ENCODE measurements at regions not wholly inside any gene's neighbourhood (a gene's known extent, or its start where the extent isn't known, plus 50 kb on each side); places are given as distances from the start of the nearest gene placed in this dataset.

- CTCF ChIA-PET: no interaction called here
- DNase-seq: no peak
- H3K4me1 Mint-ChIP-seq (ENCODE audit: low read depth): no peaks in the 10 kb centered on the region
- H3K4me3 Mint-ChIP-seq: no peak overlapping the region
- peaks cover 14% of the 10 kb centered on the region for H3K27me3 Mint-ChIP-seq (ENCODE audit: low read depth)
- H3K27ac Mint-ChIP-seq: no peak overlapping the region
- no peaks in the 10 kb centered on the region for H3K36me3 Mint-ChIP-seq (ENCODE audit: low read depth)
- no peaks in the 10 kb centered on the region for H3K9me3 Mint-ChIP-seq
- intact Hi-C loops (cut with micrococcal nuclease): no loop called here
Observed at GRCh38 chr16:58837950-58838349, 103.8 kb upstream of the GOT2 start.

DNA sequence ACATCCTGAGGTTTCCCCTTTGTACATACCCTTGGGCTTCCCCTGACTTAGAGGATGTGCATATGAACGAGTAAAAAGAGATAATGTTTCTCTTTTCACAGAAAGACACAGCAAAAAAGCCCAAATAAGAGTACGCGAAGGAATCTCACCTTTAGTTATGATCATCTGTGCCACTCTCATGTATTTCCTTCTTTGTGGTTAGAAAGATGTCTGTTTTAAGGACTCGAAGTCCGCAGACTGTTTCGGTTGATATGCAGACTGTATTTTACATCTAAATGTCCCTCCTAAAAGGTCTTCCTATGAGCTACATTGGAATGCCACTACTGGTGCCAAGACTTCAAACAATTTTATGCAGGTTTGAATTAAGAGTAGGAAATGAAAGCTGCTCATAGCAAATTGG lies 102.3 kb upstream of the GOT2 start:
- CTCF ChIA-PET: no interaction called here
- Mint-ChIP-seq H3K4me3 (no peak overlapping the region), H3K9me3 (no peaks in the 10 kb centered on the region), H3K27me3 (ENCODE audit: low read depth) (peaks cover 14% of the 10 kb centered on the region), H3K4me1 (ENCODE audit: low read depth) (no peaks in the 10 kb centered on the region), H3K36me3 (ENCODE audit: low read depth) (no peaks in the 10 kb centered on the region), H3K27ac (no peak overlapping the region)
- DNase-seq: no peak
- intact Hi-C loops (cut with micrococcal nuclease): no loop called here

DNA sequence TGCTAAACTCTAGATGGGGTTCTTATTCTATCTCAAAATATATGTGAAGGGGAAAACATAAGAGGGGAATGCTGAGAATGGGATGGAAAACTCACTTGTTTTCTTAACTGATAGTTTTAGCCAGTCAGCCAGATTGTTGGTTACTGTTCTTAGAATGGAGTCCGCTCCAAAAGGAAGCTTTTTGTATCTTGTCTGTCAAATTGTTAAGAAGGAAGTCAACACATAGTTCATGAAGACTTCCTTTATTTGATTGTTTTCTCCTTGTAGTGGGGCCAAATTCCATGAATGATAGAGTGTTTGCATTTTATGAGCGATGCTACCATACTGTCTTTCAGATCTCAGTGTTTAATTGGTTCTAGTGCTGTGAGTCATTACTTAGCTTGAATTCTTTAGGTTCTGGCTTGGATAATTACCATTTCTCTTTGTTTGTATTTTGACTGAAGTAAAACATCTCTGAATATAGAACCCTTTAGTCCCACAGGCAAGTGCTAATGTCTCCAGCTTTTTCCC lies 98.3 kb upstream of the GOT2 start:
- Mint-ChIP-seq H3K27ac (no peak overlapping the region), H3K4me3 (no peak overlapping the region), H3K27me3 (ENCODE audit: low read depth) (peaks cover 10% of the 10 kb centered on the region), H3K9me3 (no peaks in the 10 kb centered on the region), H3K4me1 (ENCODE audit: low read depth) (no peaks in the 10 kb centered on the region), H3K36me3 (ENCODE audit: low read depth) (no peaks in the 10 kb centered on the region)
- no peak for DNase-seq
- intact Hi-C loops (cut with micrococcal nuclease): no loop called here
- CTCF ChIA-PET: no interaction called here

DNA sequence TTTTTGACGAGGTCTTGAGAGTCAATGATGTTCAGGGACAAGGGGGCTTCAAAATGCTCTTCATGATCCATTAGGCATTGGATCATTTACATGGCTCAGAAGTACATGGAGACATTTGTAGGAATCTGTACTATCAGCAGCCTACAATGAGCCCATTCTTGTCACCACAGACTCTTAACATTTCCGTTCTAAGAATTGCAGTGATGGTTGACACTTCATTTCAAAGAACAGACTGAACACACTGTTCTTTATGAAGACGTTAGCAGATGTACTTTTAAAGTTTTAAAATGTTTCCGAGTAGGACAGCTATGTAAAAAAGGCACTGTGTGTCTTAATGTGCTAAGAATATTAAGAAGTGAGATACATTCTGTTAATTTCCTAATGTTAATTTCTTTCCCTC lies 97.3 kb upstream of the GOT2 start:
- no peaks in the 10 kb centered on the region for H3K36me3 Mint-ChIP-seq (ENCODE audit: low read depth)
- H3K4me3 Mint-ChIP-seq: no peak overlapping the region
- DNase-seq: no peak
- H3K27me3 Mint-ChIP-seq (ENCODE audit: low read depth): peaks cover 12% of the 10 kb centered on the region
- no peaks in the 10 kb centered on the region for H3K9me3 Mint-ChIP-seq
- intact Hi-C loops (cut with micrococcal nuclease): no loop called here
- no peaks in the 10 kb centered on the region for H3K4me1 Mint-ChIP-seq (ENCODE audit: low read depth)
- CTCF ChIA-PET: no interaction called here
- H3K27ac Mint-ChIP-seq: no peak overlapping the region

- intact Hi-C loops (cut with micrococcal nuclease): no loop called here
- H3K4me1 Mint-ChIP-seq (ENCODE audit: low read depth): no peaks in the 10 kb centered on the region
- CTCF ChIA-PET: no interaction called here
Observed at GRCh38 chr16:58828901-58829545, 94.9 kb upstream of the GOT2 start.

GRCh38 chr16:58824201-58824600 lies 90.1 kb upstream of the GOT2 start:
- CTCF ChIA-PET: interaction anchor here (1.0 kb wide), 1 partner anchor 10 kb away, joined by 3 read pairs; no protein-coding TSS in a partner anchor
- H3K27ac Mint-ChIP-seq: no peak overlapping the region
- H3K27me3 Mint-ChIP-seq (ENCODE audit: low read depth): peaks cover 2% of the 10 kb centered on the region
- H3K4me1 Mint-ChIP-seq (ENCODE audit: low read depth): no peaks in the 10 kb centered on the region
- H3K36me3 Mint-ChIP-seq (ENCODE audit: low read depth): no peaks in the 10 kb centered on the region
- intact Hi-C loops (cut with micrococcal nuclease): no loop called here
- no peak overlapping the region for H3K4me3 Mint-ChIP-seq
- no peaks in the 10 kb centered on the region for H3K9me3 Mint-ChIP-seq
- DNase-seq: no peak

More at GRCh38 chr16:58828901-58829545, 94.9 kb upstream of the GOT2 start:
- Mint-ChIP-seq H3K4me3 (no peak overlapping the region), H3K27me3 (ENCODE audit: low read depth) (peaks cover 4% of the 10 kb centered on the region), H3K9me3 (no peaks in the 10 kb centered on the region), H3K27ac (no peak overlapping the region), H3K36me3 (ENCODE audit: low read depth) (no peaks in the 10 kb centered on the region)
- DNase-seq: no peak

DNA sequence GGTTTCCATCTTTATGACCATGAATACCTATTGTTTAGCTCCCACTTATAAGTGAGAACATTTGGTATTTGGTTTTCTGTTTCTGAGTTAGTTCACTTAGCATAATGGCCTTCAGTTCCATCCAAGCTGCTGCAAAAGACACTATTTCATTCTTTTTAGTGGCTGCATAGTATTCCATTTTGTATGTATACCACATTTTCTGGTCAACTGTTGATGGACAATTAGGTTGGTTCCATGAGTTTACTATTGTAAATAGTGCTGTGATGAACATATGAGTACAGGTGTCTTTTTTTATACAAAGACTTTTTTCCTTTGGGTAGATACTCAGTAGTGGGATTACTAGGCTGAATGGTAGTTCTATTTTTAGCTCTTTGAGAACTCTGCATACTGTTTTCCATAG lies 87.8 kb upstream of the GOT2 start:
- no peak for DNase-seq
- no peak overlapping the region for H3K4me3 Mint-ChIP-seq
- CTCF ChIA-PET: no interaction called here
- H3K9me3 Mint-ChIP-seq: no peaks in the 10 kb centered on the region
- intact Hi-C loops (cut with micrococcal nuclease): no loop called here
- no peaks in the 10 kb centered on the region for H3K36me3 Mint-ChIP-seq (ENCODE audit: low read depth)
- peaks cover under 1% of the 10 kb centered on the region for H3K27me3 Mint-ChIP-seq (ENCODE audit: low read depth)
- no peaks in the 10 kb centered on the region for H3K4me1 Mint-ChIP-seq (ENCODE audit: low read depth)
- no peak overlapping the region for H3K27ac Mint-ChIP-seq

DNA sequence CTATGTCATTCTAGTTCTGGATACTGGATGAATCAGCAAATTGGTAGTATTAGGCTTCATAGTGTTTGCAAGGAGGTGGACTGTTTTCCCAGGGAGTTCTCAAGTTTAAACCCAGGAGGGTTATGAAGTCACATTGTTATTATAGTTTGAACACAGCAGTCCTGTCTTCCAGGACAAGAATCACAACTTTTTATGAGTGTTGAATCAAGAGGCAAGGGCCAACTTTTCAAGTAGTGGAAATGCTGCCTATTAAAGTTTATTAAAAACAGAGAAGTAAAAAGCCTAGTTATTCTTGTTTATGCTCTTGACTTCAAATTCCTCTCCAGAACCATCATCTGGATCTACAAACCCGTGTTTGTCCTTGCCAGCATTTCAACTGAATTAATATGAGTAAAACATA lies 86.3 kb upstream of the GOT2 start:
- Mint-ChIP-seq H3K9me3 (no peaks in the 10 kb centered on the region), H3K27me3 (ENCODE audit: low read depth) (peaks cover 1% of the 10 kb centered on the region), H3K4me1 (ENCODE audit: low read depth) (no peaks in the 10 kb centered on the region), H3K27ac (no peak overlapping the region), H3K36me3 (ENCODE audit: low read depth) (no peaks in the 10 kb centered on the region), H3K4me3 (no peak overlapping the region)
- CTCF ChIA-PET: no interaction called here
- intact Hi-C loops (cut with micrococcal nuclease): no loop called here
- DNase-seq: no peak

DNA sequence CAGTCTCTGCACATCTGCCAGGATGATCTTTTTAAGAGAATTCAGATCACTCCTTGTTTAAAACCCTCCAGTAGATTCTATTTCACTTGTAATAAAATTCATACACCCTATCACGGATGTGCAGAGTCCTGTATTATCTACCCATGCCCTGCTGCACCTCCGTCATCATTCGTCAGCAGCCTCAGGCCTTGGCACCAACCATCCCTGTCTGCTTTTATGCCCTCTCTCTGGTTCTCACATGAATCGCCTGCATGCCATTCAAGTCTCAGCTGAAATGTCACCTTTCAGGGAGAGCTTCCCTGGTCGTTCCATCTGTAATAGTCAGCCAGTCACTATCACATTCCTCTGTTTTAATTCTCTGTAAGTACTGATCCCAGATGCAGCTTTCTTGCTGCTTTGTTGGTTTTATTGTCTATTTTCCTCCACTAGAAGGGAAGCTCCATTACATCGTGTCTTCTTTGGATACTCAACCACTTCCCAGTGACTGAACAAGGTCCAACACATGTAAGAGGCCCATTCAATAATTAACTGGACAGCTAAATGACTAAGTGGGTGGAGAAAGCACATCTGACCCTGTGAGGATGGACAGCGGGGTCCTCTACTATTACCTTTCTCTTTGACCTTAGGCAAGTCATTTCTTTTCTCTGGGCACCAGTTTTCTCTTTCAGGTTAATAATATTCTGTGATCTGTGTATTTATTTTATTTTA lies 81.2 kb upstream of the GOT2 start:
- CTCF ChIA-PET: interaction anchor here (0.6 to 1.6 kb wide), 10 partner anchors 9 to 787 kb away, joined by 3 to 4 read pairs (median 3); no protein-coding TSS in a partner anchor
- Mint-ChIP-seq H3K36me3 (ENCODE audit: low read depth) (no peaks in the 10 kb centered on the region), H3K9me3 (no peaks in the 10 kb centered on the region), H3K4me1 (ENCODE audit: low read depth) (peaks cover 5% of the 10 kb centered on the region), H3K4me3 (no peak overlapping the region), H3K27me3 (ENCODE audit: low read depth) (peaks cover 7% of the 10 kb centered on the region), H3K27ac (no peak overlapping the region)
- intact Hi-C loops (cut with micrococcal nuclease): no loop called here
- no peak for DNase-seq

GRCh38 chr16:58814348-58814801 lies 80.3 kb upstream of the GOT2 start:
- Mint-ChIP-seq H3K36me3 (ENCODE audit: low read depth) (no peaks in the 10 kb centered on the region), H3K9me3 (no peaks in the 10 kb centered on the region), H3K4me1 (ENCODE audit: low read depth) (peaks cover 5% of the 10 kb centered on the region), H3K4me3 (peak overlapping the region; percentile 36), H3K27ac (no peak overlapping the region), H3K27me3 (ENCODE audit: low read depth) (peaks cover 7% of the 10 kb centered on the region)
- CTCF ChIA-PET: interaction anchor here (0.6 to 1.6 kb wide), 13 partner anchors 10 to 1534 kb away, joined by 3 to 4 read pairs (median 3); no protein-coding TSS in a partner anchor
- peak; percentile 55 for DNase-seq
- intact Hi-C loops (cut with micrococcal nuclease): no loop called here

- no peak overlapping the region for H3K4me3 Mint-ChIP-seq
- no peak overlapping the region for H3K27ac Mint-ChIP-seq
- H3K4me1 Mint-ChIP-seq (ENCODE audit: low read depth): peaks cover 1% of the 10 kb centered on the region
- H3K27me3 Mint-ChIP-seq (ENCODE audit: low read depth): peaks cover 4% of the 10 kb centered on the region
- CTCF ChIA-PET: interaction anchor here (0.5 to 1.2 kb wide), 2 partner anchors 201 to 1049 kb away, joined by 3 read pairs; no protein-coding TSS in a partner anchor
- intact Hi-C loops (cut with micrococcal nuclease): no loop called here
- H3K36me3 Mint-ChIP-seq (ENCODE audit: low read depth): no peaks in the 10 kb centered on the region
- no peak for DNase-seq
- peaks cover 2% of the 10 kb centered on the region for H3K9me3 Mint-ChIP-seq
Observed at GRCh38 chr16:58809213-58809612, 75.1 kb upstream of the GOT2 start.

- no peak overlapping the region for H3K4me3 Mint-ChIP-seq
Observed at GRCh38 chr16:58807276-58807675, 73.2 kb upstream of the GOT2 start.

GRCh38 chr16:58801838-58802237 lies 67.7 kb upstream of the GOT2 start:
- CTCF ChIA-PET: no interaction called here
- H3K4me1 Mint-ChIP-seq (ENCODE audit: low read depth): no peaks in the 10 kb centered on the region
- H3K36me3 Mint-ChIP-seq (ENCODE audit: low read depth): no peaks in the 10 kb centered on the region
- peaks cover 6% of the 10 kb centered on the region for H3K27me3 Mint-ChIP-seq (ENCODE audit: low read depth)
- DNase-seq: no peak
- H3K4me3 Mint-ChIP-seq: no peak overlapping the region
- intact Hi-C loops (cut with micrococcal nuclease): no loop called here
- peaks cover 14% of the 10 kb centered on the region for H3K9me3 Mint-ChIP-seq
- H3K27ac Mint-ChIP-seq: no peak overlapping the region

More at GRCh38 chr16:58807276-58807675, 73.2 kb upstream of the GOT2 start:
- peaks cover 2% of the 10 kb centered on the region for H3K27me3 Mint-ChIP-seq (ENCODE audit: low read depth)
- H3K9me3 Mint-ChIP-seq: peaks cover 7% of the 10 kb centered on the region
- intact Hi-C loops (cut with micrococcal nuclease): no loop called here
- H3K27ac Mint-ChIP-seq: no peak overlapping the region
- H3K36me3 Mint-ChIP-seq (ENCODE audit: low read depth): no peaks in the 10 kb centered on the region
- DNase-seq: no peak
- no peaks in the 10 kb centered on the region for H3K4me1 Mint-ChIP-seq (ENCODE audit: low read depth)
- CTCF ChIA-PET: interaction anchor here (0.6 kb wide), 1 partner anchor 92 kb away, joined by 3 read pairs; no protein-coding TSS in a partner anchor
